Neural cell (in vitro differentiated cells): ENCODE measurements at regions not wholly inside any gene's neighbourhood (a gene's known extent, or its start where the extent isn't known, plus 50 kb on each side); places are given as distances from the start of the nearest gene placed in this dataset.

Source experiments
- EP300 ChIP-seq: fragments of 450-650 bp; conservative IDR thresholded peaks from 2 replicates; pipeline ENCODE4 v1.6.1; 2014; ENCODE audit warnings: antibody characterized with exemption, mild to moderate bottlenecking, moderate library complexity; ENCODE audit not compliant: poor library complexity, severe bottlenecking
- EZH2 ChIP-seq: fragments of 200-600, 300-800 bp; shearing (Covaris generic), sonication (generic); IDR thresholded peaks from 2 replicates; pipeline ENCODE4 v1.6.1; 2014; ENCODE audit warnings: antibody characterized with exemption, low read length, borderline replicate concordance, mild to moderate bottlenecking; ENCODE audit not compliant: insufficient read depth, poor library complexity, severe bottlenecking
- POLR2AphosphoS5 ChIP-seq: IDR thresholded peaks from 2 replicates; pipeline ENCODE4 v1.6.1; 2012
- RAD21 ChIP-seq: fragments of 450-650 bp; conservative IDR thresholded peaks from 2 replicates; pipeline ENCODE4 v1.6.1; 2014; ENCODE audit warnings: antibody characterized with exemption, mild to moderate bottlenecking, moderate library complexity
- SMC3 ChIP-seq: fragments of 450-650 bp; conservative IDR thresholded peaks from 2 replicates; pipeline ENCODE4 v1.6.1; 2014; ENCODE audit warnings: antibody characterized with exemption, mild to moderate bottlenecking, moderate library complexity; ENCODE audit not compliant: poor library complexity
- TF ChIP-seq, protein P1 (sequence below): fragments of 450-650 bp; IDR thresholded peaks from 2 replicates; pipeline ENCODE4 v1.5.1; 2014; ENCODE audit warnings: antibody characterized with exemption, mild to moderate bottlenecking, moderate library complexity; ENCODE audit not compliant: poor library complexity, severe bottlenecking

DNA sequence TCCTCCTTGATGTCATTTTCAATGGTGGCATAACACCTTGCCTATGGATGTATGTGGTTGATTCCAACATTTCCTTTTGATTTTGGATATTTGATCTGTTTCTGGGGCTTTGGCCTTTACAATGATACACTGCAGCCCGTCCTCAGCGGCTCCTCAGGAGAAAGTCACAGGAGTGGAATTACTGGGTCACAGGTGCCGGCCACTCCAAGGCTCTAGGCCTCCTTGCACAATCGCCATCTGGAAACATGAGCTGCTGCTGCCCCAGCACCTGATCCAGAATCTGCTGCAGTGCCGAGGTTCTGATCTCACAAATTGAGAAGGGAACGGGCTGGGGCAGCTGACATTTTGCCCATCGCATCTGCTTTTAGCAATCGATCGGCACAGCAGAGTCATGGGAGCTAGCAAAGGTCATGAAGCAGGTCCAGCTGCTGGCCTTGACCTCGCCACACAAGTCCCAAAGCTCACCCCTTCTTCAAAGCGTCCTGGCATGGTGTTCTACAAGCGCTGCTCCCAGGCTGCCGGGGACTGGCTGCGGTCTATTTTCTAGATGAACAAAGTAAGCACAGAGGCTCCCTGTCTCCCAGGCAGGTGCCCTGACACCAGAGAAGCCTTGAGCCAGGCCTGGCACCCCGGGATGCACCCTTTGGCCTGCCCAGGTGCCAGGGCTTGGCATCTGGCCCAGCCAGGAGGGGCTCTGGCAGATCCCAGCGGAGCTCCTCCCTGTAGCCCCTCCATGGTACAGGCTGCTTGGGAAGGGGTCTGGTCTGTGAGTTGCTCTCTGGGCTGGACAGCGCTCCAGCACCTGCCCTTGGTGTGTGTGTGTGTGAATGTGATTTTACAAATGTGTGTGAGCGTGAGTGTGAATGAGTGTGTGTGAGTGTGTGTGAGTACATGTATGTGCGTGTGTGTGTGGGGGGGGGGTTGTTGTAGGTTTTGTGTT, 201.8 kb downstream of the GLRX3 start:
- TF ChIP-seq, protein P1, sequence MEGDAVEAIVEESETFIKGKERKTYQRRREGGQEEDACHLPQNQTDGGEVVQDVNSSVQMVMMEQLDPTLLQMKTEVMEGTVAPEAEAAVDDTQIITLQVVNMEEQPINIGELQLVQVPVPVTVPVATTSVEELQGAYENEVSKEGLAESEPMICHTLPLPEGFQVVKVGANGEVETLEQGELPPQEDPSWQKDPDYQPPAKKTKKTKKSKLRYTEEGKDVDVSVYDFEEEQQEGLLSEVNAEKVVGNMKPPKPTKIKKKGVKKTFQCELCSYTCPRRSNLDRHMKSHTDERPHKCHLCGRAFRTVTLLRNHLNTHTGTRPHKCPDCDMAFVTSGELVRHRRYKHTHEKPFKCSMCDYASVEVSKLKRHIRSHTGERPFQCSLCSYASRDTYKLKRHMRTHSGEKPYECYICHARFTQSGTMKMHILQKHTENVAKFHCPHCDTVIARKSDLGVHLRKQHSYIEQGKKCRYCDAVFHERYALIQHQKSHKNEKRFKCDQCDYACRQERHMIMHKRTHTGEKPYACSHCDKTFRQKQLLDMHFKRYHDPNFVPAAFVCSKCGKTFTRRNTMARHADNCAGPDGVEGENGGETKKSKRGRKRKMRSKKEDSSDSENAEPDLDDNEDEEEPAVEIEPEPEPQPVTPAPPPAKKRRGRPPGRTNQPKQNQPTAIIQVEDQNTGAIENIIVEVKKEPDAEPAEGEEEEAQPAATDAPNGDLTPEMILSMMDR, result no peak
- TF ChIP-seq EZH2 (no peak), RAD21 (no peak), EP300 (no peak), SMC3 (no peak), POLR2AphosphoS5 (no peak)
